Neural cell (in vitro differentiated cells): ENCODE measurements at regions not wholly inside any gene's neighbourhood (a gene's known extent, or its start where the extent isn't known, plus 50 kb on each side); places are given as distances from the start of the nearest gene placed in this dataset.

ENCODE experiments used
- H2AFZ ChIP-seq: fragments of 200-600, 300-800 bp; sonication (generic), shearing (Covaris generic); 2 replicates; pipeline ENCODE4 v1.6.0; 2014; ENCODE audit warnings: low read depth, mild to moderate bottlenecking, antibody characterized with exemption, low read length, moderate library complexity
- H3F3A ChIP-seq: fragments of 200-600 bp; shearing (Covaris generic); 2 replicates; pipeline ENCODE4 v1.6.1; 2016; ENCODE audit warnings: mild to moderate bottlenecking, moderate library complexity, mixed read lengths, antibody characterized with exemption, low read length; ENCODE audit not compliant: insufficient read depth, poor library complexity, severe bottlenecking
- H3K27ac ChIP-seq: fragments of 200-600, 300-800 bp; sonication (generic), shearing (Covaris generic); 2 replicates; pipeline ENCODE4 v1.5.1; 2014; ENCODE audit warnings: mild to moderate bottlenecking, low read length, moderate library complexity
- H3K27me3 ChIP-seq: fragments of 300-800, 200-600 bp; sonication (generic), shearing (Covaris generic); 2 replicates; pipeline ENCODE4 v1.6.0; 2014; ENCODE audit warnings: mild to moderate bottlenecking, low read depth, low read length, moderate library complexity; ENCODE audit not compliant: insufficient read depth
- H3K36me3 ChIP-seq: fragments of 300-800, 200-600 bp; sonication (generic), shearing (Covaris generic); 2 replicates; pipeline ENCODE4 v1.5.1; 2014; ENCODE audit warnings: mild to moderate bottlenecking, antibody characterized with exemption, low read length, moderate library complexity; ENCODE audit not compliant: insufficient read depth
- H3K4me2 ChIP-seq: fragments of 300-800, 200-600 bp; sonication (generic), shearing (Covaris generic); 2 replicates; pipeline ENCODE4 v1.6.0; 2014; ENCODE audit warnings: mild to moderate bottlenecking, low read length
- H3K4me3 ChIP-seq: fragments of 300-800, 200-600 bp; sonication (generic), shearing (Covaris generic); 2 replicates; pipeline ENCODE4 v1.5.1; 2014; ENCODE audit warnings: mild to moderate bottlenecking, low read length, moderate library complexity
- H3K79me2 ChIP-seq: fragments of 200-600 bp; shearing (Covaris generic); replicated peaks from 2 replicates; pipeline ENCODE4 v1.6.0; 2014; ENCODE audit warnings: mild to moderate bottlenecking, low read length, moderate library complexity; ENCODE audit not compliant: insufficient read depth
- H3K9ac ChIP-seq: fragments of 300-800, 200-600 bp; sonication (generic), shearing (Covaris generic); 2 replicates; pipeline ENCODE4 v1.6.1; 2016; ENCODE audit warnings: mild to moderate bottlenecking, low read length, mixed read lengths
- H3K9me2 ChIP-seq: fragments of 200-600 bp; shearing (Covaris generic); 2 replicates; pipeline ENCODE4 v1.6.1; 2016; ENCODE audit warnings: mild to moderate bottlenecking, low read length, mixed read lengths; ENCODE audit not compliant: insufficient read depth
- H3K9me3 ChIP-seq: fragments of 200-600, 300-800 bp; sonication (generic), shearing (Covaris generic); 2 replicates; pipeline ENCODE4 v1.6.1; 2016; ENCODE audit warnings: mild to moderate bottlenecking, mixed run types, low read length, moderate library complexity, mixed read lengths
- H4K20me1 ChIP-seq: fragments of 200-600 bp; shearing (Covaris generic); 2 replicates; pipeline ENCODE4 v1.6.1; 2016; ENCODE audit warnings: mild to moderate bottlenecking, mixed run types; ENCODE audit not compliant: insufficient read depth
- CTCF ChIP-seq: fragments of 450-650 bp; IDR thresholded peaks from 2 replicates; pipeline ENCODE4 v1.5.1; 2014; ENCODE audit warnings: antibody characterized with exemption, mild to moderate bottlenecking, moderate library complexity; ENCODE audit not compliant: poor library complexity, severe bottlenecking
- EP300 ChIP-seq: fragments of 450-650 bp; conservative IDR thresholded peaks from 2 replicates; pipeline ENCODE4 v1.6.1; 2014; ENCODE audit warnings: antibody characterized with exemption, mild to moderate bottlenecking, moderate library complexity; ENCODE audit not compliant: poor library complexity, severe bottlenecking
- EZH2 ChIP-seq: fragments of 200-600, 300-800 bp; shearing (Covaris generic), sonication (generic); IDR thresholded peaks from 2 replicates; pipeline ENCODE4 v1.6.1; 2014; ENCODE audit warnings: antibody characterized with exemption, low read length, borderline replicate concordance, mild to moderate bottlenecking; ENCODE audit not compliant: insufficient read depth, poor library complexity, severe bottlenecking
- MXI1 ChIP-seq: fragments of 450-650 bp; conservative IDR thresholded peaks from 2 replicates; pipeline ENCODE4 v1.6.1; 2014; ENCODE audit warnings: antibody characterized with exemption, mild to moderate bottlenecking; ENCODE audit not compliant: poor library complexity, severe bottlenecking
- POLR2AphosphoS5 ChIP-seq: IDR thresholded peaks from 2 replicates; pipeline ENCODE4 v1.6.1; 2012
- RAD21 ChIP-seq: fragments of 450-650 bp; conservative IDR thresholded peaks from 2 replicates; pipeline ENCODE4 v1.6.1; 2014; ENCODE audit warnings: antibody characterized with exemption, mild to moderate bottlenecking, moderate library complexity
- REST ChIP-seq: IDR thresholded peaks from 2 replicates; pipeline ENCODE4 v1.6.1; 2012; ENCODE audit warnings: borderline replicate concordance
- SMC3 ChIP-seq: fragments of 450-650 bp; conservative IDR thresholded peaks from 2 replicates; pipeline ENCODE4 v1.6.1; 2014; ENCODE audit warnings: antibody characterized with exemption, mild to moderate bottlenecking, moderate library complexity; ENCODE audit not compliant: poor library complexity
- TAF1 ChIP-seq: IDR thresholded peaks from 2 replicates; pipeline ENCODE4 v1.6.1; 2012; ENCODE audit warnings: low read depth

- Histone ChIP-seq H3F3A (no peaks in the 10 kb centered on the region), H3K27ac (no peak overlapping the region), H2AFZ (no peak overlapping the region), H3K36me3 (no peaks in the 10 kb centered on the region), H3K4me2 (no peak overlapping the region), H3K27me3 (no peaks in the 10 kb centered on the region), H3K79me2 (no peaks in the 10 kb centered on the region), H3K9me2 (no peaks in the 10 kb centered on the region), H3K9me3 (no peaks in the 10 kb centered on the region), H4K20me1 (no peaks in the 10 kb centered on the region), H3K4me3 (no peak overlapping the region), H3K9ac (no peak overlapping the region)
- TF ChIP-seq CTCF (no peak), POLR2AphosphoS5 (no peak), TAF1 (no peak), RAD21 (no peak), EP300 (no peak), REST (no peak), EZH2 (no peak), SMC3 (no peak), MXI1 (no peak)
Observed at GRCh38 chr21:15227919-15228318, 163.1 kb upstream of the NRIP1 start.

GRCh38 chr21:15229390-15229789 is 164.6 kb upstream of the NRIP1 start:
- H3K36me3 ChIP-seq, result no peaks in the 10 kb centered on the region

More at GRCh38 chr21:15229390-15229789, 164.6 kb upstream of the NRIP1 start:
- Histone ChIP-seq H3F3A (no peaks in the 10 kb centered on the region), H4K20me1 (no peaks in the 10 kb centered on the region), H3K79me2 (no peaks in the 10 kb centered on the region), H3K27me3 (no peaks in the 10 kb centered on the region), H3K4me3 (no peak overlapping the region), H3K27ac (no peak overlapping the region), H3K9ac (no peak overlapping the region), H3K4me2 (no peak overlapping the region), H3K9me2 (no peaks in the 10 kb centered on the region), H3K9me3 (no peaks in the 10 kb centered on the region), H2AFZ (no peak overlapping the region)
- TF ChIP-seq RAD21 (no peak), REST (no peak), EZH2 (no peak), SMC3 (no peak), MXI1 (no peak), EP300 (no peak), POLR2AphosphoS5 (no peak), CTCF (no peak), TAF1 (no peak)
